GM12892 (cell line): ENCODE measurements at regions not wholly inside any gene's neighbourhood (a gene's known extent, or its start where the extent isn't known, plus 50 kb on each side); places are given as distances from the start of the nearest gene placed in this dataset.

Experiments used
- POLR2A ChIP-seq: IDR thresholded peaks from 2 replicates; pipeline ENCODE4 v1.6.1; 2011; ENCODE audit warnings: low read depth, low read length, control low read depth
- POLR2AphosphoS5 ChIP-seq: IDR thresholded peaks from 2 replicates; pipeline ENCODE4 v1.6.1; 2011; ENCODE audit warnings: low read depth, low read length, control low read depth

- no peak for TF ChIP-seq POLR2A
- TF ChIP-seq POLR2AphosphoS5: no peak
These were observed 117.2 kb downstream of the TMEM174 start for GRCh38 chr5:73290242-73290641.
